Mesendoderm (in vitro differentiated cells): ENCODE measurements at regions not wholly inside any gene's neighbourhood (a gene's known extent, or its start where the extent isn't known, plus 50 kb on each side); places are given as distances from the start of the nearest gene placed in this dataset.

ENCODE experiments used
- DNase-seq: peaks from one replicate; pipeline ENCODE4 v3.0.0; 2013
- H2AK5ac ChIP-seq: 2 replicates; pipeline ENCODE4 v1.6.1; 2013; ENCODE audit warnings: low read length, inconsistent platforms
- H2BK120ac ChIP-seq: 2 replicates; pipeline ENCODE4 v1.6.1; 2013; ENCODE audit warnings: low read depth, mild to moderate bottlenecking, low read length, moderate library complexity, mixed read lengths
- H2BK15ac ChIP-seq: replicated peaks from 2 replicates; pipeline ENCODE4 v1.6.1; 2013; ENCODE audit warnings: low read depth, mild to moderate bottlenecking, moderate library complexity
- H2BK5ac ChIP-seq: 2 replicates; pipeline ENCODE4 v1.6.1; 2013; ENCODE audit warnings: low read length, inconsistent platforms
- H3K18ac ChIP-seq: 2 replicates; pipeline ENCODE4 v1.6.1; 2013; ENCODE audit warnings: mild to moderate bottlenecking, low read length, mixed read lengths
- H3K23ac ChIP-seq: one replicate; pipeline ENCODE4 v1.6.1; 2013; ENCODE audit warnings: low read length
- H3K27ac ChIP-seq: 2 replicates; pipeline ENCODE4 v1.5.1; 2013; ENCODE audit warnings: low read depth, mild to moderate bottlenecking, inconsistent platforms, low read length, moderate library complexity
- H3K27me3 ChIP-seq: 2 replicates; pipeline ENCODE4 v1.6.1; 2013; ENCODE audit warnings: low read length, control low read depth, mild to moderate bottlenecking, inconsistent platforms; ENCODE audit not compliant: insufficient read depth, poor library complexity
- H3K36me3 ChIP-seq: 2 replicates; pipeline ENCODE4 v1.6.1; 2013; ENCODE audit warnings: low read length, inconsistent platforms; ENCODE audit not compliant: control insufficient read depth, insufficient read depth
- H3K4ac ChIP-seq: one replicate; pipeline ENCODE4 v1.6.1; 2013; ENCODE audit warnings: low read depth, mild to moderate bottlenecking, low read length, moderate library complexity
- H3K4me1 ChIP-seq: 2 replicates; pipeline ENCODE4 v1.6.1; 2013; ENCODE audit warnings: low read depth, low read length, inconsistent platforms; ENCODE audit not compliant: control insufficient read depth
- H3K4me2 ChIP-seq: 2 replicates; pipeline ENCODE4 v1.6.1; 2013; ENCODE audit warnings: low read length
- H3K4me3 ChIP-seq: 2 replicates; pipeline ENCODE4 v1.5.1; 2013; ENCODE audit warnings: mild to moderate bottlenecking, low read length
- H3K56ac ChIP-seq: one replicate; pipeline ENCODE4 v1.6.1; 2013; ENCODE audit warnings: low read length
- H3K79me1 ChIP-seq: 2 replicates; pipeline ENCODE4 v1.6.1; 2013; ENCODE audit warnings: low read length, inconsistent platforms
- H3K79me2 ChIP-seq: 2 replicates; pipeline ENCODE4 v1.6.1; 2013; ENCODE audit warnings: mild to moderate bottlenecking, low read length; ENCODE audit not compliant: control insufficient read depth, insufficient read depth
- H3K9ac ChIP-seq: 2 replicates; pipeline ENCODE4 v1.6.1; 2013; ENCODE audit warnings: low read length, inconsistent platforms
- H4K5ac ChIP-seq: one replicate; pipeline ENCODE4 v1.6.1; 2013; ENCODE audit warnings: low read length
- H4K8ac ChIP-seq: one replicate; pipeline ENCODE4 v1.6.1; 2013; ENCODE audit warnings: low read depth, mild to moderate bottlenecking, control low read depth, low read length, moderate library complexity
- WGBS: extraction: QIAGEN DNeasy Blood & Tissue Kit; methylation state at CpG from one replicate; pipeline ENCODE4 v1.1.7; 2013; ENCODE audit warnings: low lambda C conversion rate, missing lambda C conversion rate; ENCODE audit not compliant: insufficient coverage; ENCODE audit errors: extremely low coverage; 5-methylcytosine and 5-hydroxymethylcytosine counted together

- no peak overlapping the region for H2BK5ac ChIP-seq
- no peaks in the 10 kb centered on the region for H3K79me2 ChIP-seq
- H3K4me3 ChIP-seq, result no peak overlapping the region
- no CpG with 5 or more reads among the region's 3 CpGs for WGBS
- no peak overlapping the region for H3K23ac ChIP-seq
- H4K8ac ChIP-seq, result no peak overlapping the region
- no peak overlapping the region for H2BK120ac ChIP-seq
- no peak overlapping the region for H3K18ac ChIP-seq
- H3K36me3 ChIP-seq, result no peaks in the 10 kb centered on the region
- H3K4ac ChIP-seq, result no peak overlapping the region
- no peak overlapping the region for H3K27ac ChIP-seq
- H4K5ac ChIP-seq, result no peak overlapping the region
- H3K27me3 ChIP-seq, result no peaks in the 10 kb centered on the region
- no peak overlapping the region for H3K4me2 ChIP-seq
- no peak overlapping the region for H2AK5ac ChIP-seq
- no peaks in the 10 kb centered on the region for H3K79me1 ChIP-seq
- H2BK15ac ChIP-seq, result no peak overlapping the region
- H3K56ac ChIP-seq, result no peak overlapping the region
- H3K9ac ChIP-seq, result no peak overlapping the region
- peaks cover 2% of the 10 kb centered on the region for H3K4me1 ChIP-seq
- DNase-seq, result no peak
Measured at GRCh38 chr10:44012921-44013320, 364.2 kb upstream of the ZNF32 start.

GRCh38 chr10:44011603-44011981, 362.9 kb upstream of the ZNF32 start:
- Histone ChIP-seq H3K18ac (no peak overlapping the region), H3K79me2 (no peaks in the 10 kb centered on the region), H3K27me3 (no peaks in the 10 kb centered on the region), H4K8ac (no peak overlapping the region), H2AK5ac (no peak overlapping the region), H3K4me3 (no peak overlapping the region), H3K4me1 (peaks cover 2% of the 10 kb centered on the region), H3K56ac (no peak overlapping the region), H3K4me2 (no peak overlapping the region), H2BK120ac (no peak overlapping the region), H3K4ac (peak overlapping the region; percentile 26), H3K27ac (no peak overlapping the region), H3K79me1 (no peaks in the 10 kb centered on the region), H3K9ac (no peak overlapping the region), H3K36me3 (no peaks in the 10 kb centered on the region), H2BK15ac (no peak overlapping the region), H2BK5ac (no peak overlapping the region), H3K23ac (no peak overlapping the region), H4K5ac (no peak overlapping the region)
- no CpG with 5 or more reads among the region's 5 CpGs for WGBS
- DNase-seq, result no peak

- no peak overlapping the region for H2AK5ac ChIP-seq
- H2BK15ac ChIP-seq, result no peak overlapping the region
- no peak overlapping the region for H2BK5ac ChIP-seq
- WGBS, result no CpG with 5 or more reads among the region's 2 CpGs
- H3K79me2 ChIP-seq, result no peaks in the 10 kb centered on the region
- no peak overlapping the region for H3K4me2 ChIP-seq
- H3K4ac ChIP-seq, result no peak overlapping the region
- peaks cover 2% of the 10 kb centered on the region for H3K4me1 ChIP-seq
- no peak overlapping the region for H3K27ac ChIP-seq
- peak; percentile 40 for DNase-seq
- no peak overlapping the region for H3K4me3 ChIP-seq
- H3K27me3 ChIP-seq, result no peaks in the 10 kb centered on the region
- H3K36me3 ChIP-seq, result no peaks in the 10 kb centered on the region
- H4K8ac ChIP-seq, result no peak overlapping the region
- no peak overlapping the region for H3K9ac ChIP-seq
- no peaks in the 10 kb centered on the region for H3K79me1 ChIP-seq
- no peak overlapping the region for H4K5ac ChIP-seq
- no peak overlapping the region for H3K23ac ChIP-seq
- no peak overlapping the region for H3K18ac ChIP-seq
- H3K56ac ChIP-seq, result no peak overlapping the region
- H2BK120ac ChIP-seq, result no peak overlapping the region
Measured at GRCh38 chr10:44010873-44011602, 362.4 kb upstream of the ZNF32 start.

DNA sequence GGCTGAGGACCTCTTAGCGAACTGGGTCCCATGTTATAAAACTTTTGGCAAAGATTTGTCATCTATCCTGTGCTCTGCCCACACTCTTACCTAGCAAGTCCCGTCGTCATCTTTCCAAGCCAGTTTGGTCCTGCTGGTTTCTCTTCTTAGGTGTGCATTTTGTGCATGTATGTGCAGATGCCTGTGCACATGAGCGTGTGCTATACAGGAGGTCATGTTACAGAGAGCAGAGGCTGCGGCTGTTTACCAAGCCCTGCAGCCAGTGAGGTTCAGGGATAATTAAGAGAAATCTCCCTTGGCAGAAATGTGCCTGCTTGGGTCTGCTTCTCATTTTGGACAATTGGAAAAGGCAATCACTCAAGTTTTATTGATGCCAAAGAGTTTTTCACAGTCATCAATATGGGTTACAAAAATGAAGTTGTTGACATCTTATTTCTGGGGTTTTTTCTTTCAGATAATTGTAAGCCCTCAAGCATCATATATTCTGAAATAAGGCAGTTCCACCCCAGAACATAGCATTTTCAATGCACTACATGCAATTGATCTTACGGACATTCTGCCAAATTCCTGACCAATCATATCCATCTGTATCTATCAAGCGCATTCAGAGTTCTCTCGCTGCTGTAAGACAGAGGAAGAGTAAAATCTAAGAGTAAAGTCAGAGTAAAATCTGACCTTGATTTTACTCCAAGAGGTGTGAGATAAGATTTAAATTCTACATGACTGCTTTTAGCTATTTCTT, 361.4 kb upstream of the ZNF32 start:
- no peak overlapping the region for H3K4me2 ChIP-seq
- no peaks in the 10 kb centered on the region for H3K79me1 ChIP-seq
- no peaks in the 10 kb centered on the region for H3K79me2 ChIP-seq
- whole genome bisulfite sequencing, result no CpG with 5 or more reads among the region's 8 CpGs
- H3K4ac ChIP-seq, result no peak overlapping the region
- no peak overlapping the region for H3K18ac ChIP-seq
- no peak overlapping the region for H2BK5ac ChIP-seq
- H3K4me3 ChIP-seq, result no peak overlapping the region
- no peak overlapping the region for H4K8ac ChIP-seq
- no peak overlapping the region for H2BK15ac ChIP-seq
- no peaks in the 10 kb centered on the region for H3K27me3 ChIP-seq
- no peak overlapping the region for H2AK5ac ChIP-seq
- H4K5ac ChIP-seq, result no peak overlapping the region
- H3K23ac ChIP-seq, result no peak overlapping the region
- no peak overlapping the region for H2BK120ac ChIP-seq
- no peak for DNase-seq
- no peak overlapping the region for H3K56ac ChIP-seq
- no peak overlapping the region for H3K27ac ChIP-seq
- no peaks in the 10 kb centered on the region for H3K36me3 ChIP-seq
- H3K9ac ChIP-seq, result no peak overlapping the region
- peaks cover 2% of the 10 kb centered on the region for H3K4me1 ChIP-seq

DNA sequence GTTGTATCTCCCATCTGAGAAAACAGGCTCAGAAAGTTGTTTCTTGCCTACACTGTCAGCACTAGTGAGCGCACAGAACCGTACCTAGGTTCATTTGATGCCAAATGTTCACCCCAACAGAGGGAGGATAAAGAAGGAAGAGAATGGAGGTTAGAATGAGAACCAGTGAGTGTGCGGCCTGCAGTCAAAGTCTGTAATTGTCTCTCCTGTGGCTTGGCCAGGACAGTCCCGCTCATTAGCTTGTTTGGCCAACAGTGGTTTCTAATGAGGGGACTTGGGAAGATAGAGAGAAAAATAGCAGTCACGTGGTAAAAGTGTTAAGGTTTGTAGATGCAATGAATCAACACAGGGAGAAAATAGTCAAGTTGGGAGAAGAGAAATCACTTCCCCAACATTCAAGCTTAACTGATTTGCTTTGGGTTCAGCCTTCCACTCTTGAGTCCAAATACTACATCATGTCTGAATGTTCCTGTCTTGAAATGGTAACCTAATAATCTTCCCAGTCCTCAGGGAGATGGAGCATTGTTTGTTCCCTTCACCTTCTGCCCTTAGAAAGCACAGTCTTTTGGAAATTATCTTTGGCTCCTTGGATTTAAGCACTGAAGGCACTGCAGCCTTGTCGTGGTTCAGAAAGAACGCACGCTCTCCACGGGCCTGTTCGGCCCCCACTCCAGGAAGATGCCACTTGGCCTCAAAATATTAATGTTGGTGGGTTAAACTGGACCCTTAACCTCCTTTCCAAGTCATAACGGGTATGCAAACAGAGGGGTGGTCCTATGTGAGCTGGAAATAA, 360.4 kb upstream of the ZNF32 start:
- Histone ChIP-seq H2BK5ac (no peak overlapping the region), H3K9ac (no peak overlapping the region), H4K5ac (no peak overlapping the region), H4K8ac (no peak overlapping the region), H3K36me3 (no peaks in the 10 kb centered on the region), H3K79me1 (no peaks in the 10 kb centered on the region), H3K4me2 (no peak overlapping the region), H3K23ac (no peak overlapping the region), H2BK15ac (no peak overlapping the region), H3K4me3 (no peak overlapping the region), H3K27me3 (no peaks in the 10 kb centered on the region), H3K4ac (no peak overlapping the region), H2BK120ac (no peak overlapping the region), H3K56ac (no peak overlapping the region), H2AK5ac (no peak overlapping the region), H3K79me2 (no peaks in the 10 kb centered on the region), H3K4me1 (peaks cover 2% of the 10 kb centered on the region), H3K27ac (no peak overlapping the region), H3K18ac (no peak overlapping the region)
- DNase-seq, result no peak
- no CpG with 5 or more reads among the region's 11 CpGs for WGBS
